GM23338 (cell line): ENCODE measurements at regions not wholly inside any gene's neighbourhood (a gene's known extent, or its start where the extent isn't known, plus 50 kb on each side); places are given as distances from the start of the nearest gene placed in this dataset.

ENCODE experiments used
- CREB1 ChIP-seq: fragments of 250-450 bp; sonication (Bioruptor Pico); IDR thresholded peaks from 2 replicates; pipeline ENCODE4 v1.5.0; 2020; ENCODE audit warnings: low read depth, mild to moderate bottlenecking, moderate library complexity
- CTCF ChIP-seq, 2 experiments: fragments of 200-600 bp in 1 of 2; sonication (generic) in 1 of 2; conservative IDR thresholded peaks; 2 replicates each; pipeline versions ENCODE4 v1.5.1 to v1.6.1; 2016 to 2017; ENCODE audit warnings: antibody characterized with exemption in 2 of 2, low read depth in 2 of 2, mild to moderate bottlenecking in 2 of 2, moderate library complexity in 1 of 2
- ETS1 ChIP-seq: IDR thresholded peaks from 2 replicates; pipeline ENCODE4 v1.6.1; 2016; ENCODE audit warnings: antibody characterized with exemption
- EZH2 ChIP-seq: fragments of 200-600 bp; sonication (generic); IDR thresholded peaks from one replicate; pipeline ENCODE4 v1.8.0; 2017; ENCODE audit warnings: antibody characterized with exemption, mild to moderate bottlenecking, low read depth; ENCODE audit not compliant: unreplicated experiment
- EZH2phosphoT487 ChIP-seq: fragments of 200-600 bp; sonication (generic); IDR thresholded peaks from one replicate; pipeline ENCODE4 v1.8.1; 2018; ENCODE audit warnings: antibody characterized with exemption; ENCODE audit not compliant: unreplicated experiment
- JUNB ChIP-seq: IDR thresholded peaks from one replicate; pipeline ENCODE4 v1.6.1; 2016; ENCODE audit warnings: antibody characterized with exemption; ENCODE audit not compliant: unreplicated experiment
- NANOG ChIP-seq: IDR thresholded peaks from 2 replicates; pipeline ENCODE4 v1.6.1; 2016; ENCODE audit warnings: antibody characterized with exemption, borderline replicate concordance
- POLR2AphosphoS5 ChIP-seq: IDR thresholded peaks from 2 replicates; pipeline ENCODE4 v1.6.1; 2016; ENCODE audit warnings: antibody characterized with exemption, low read depth
- REST ChIP-seq: IDR thresholded peaks from one replicate; pipeline ENCODE4 v1.6.1; 2018; ENCODE audit warnings: antibody characterized with exemption; ENCODE audit not compliant: unreplicated experiment
- STAT1 ChIP-seq: IDR thresholded peaks from one replicate; pipeline ENCODE4 v1.6.1; 2016; ENCODE audit warnings: antibody characterized with exemption; ENCODE audit not compliant: unreplicated experiment
- ZNF114 ChIP-seq: fragments of 250-450 bp; sonication (Bioruptor Pico); IDR thresholded peaks from 2 replicates; pipeline ENCODE4 v1.5.0; 2020; ENCODE audit warnings: mild to moderate bottlenecking, moderate library complexity
- ZNF331 ChIP-seq: fragments of 250-450 bp; sonication (Bioruptor Pico); IDR thresholded peaks from 2 replicates; pipeline ENCODE4 v1.5.0; 2020; ENCODE audit warnings: low read depth, mild to moderate bottlenecking, moderate library complexity
- TF ChIP-seq, protein P1 (sequence below): fragments of 250-450 bp; sonication (Bioruptor Pico); IDR thresholded peaks from 2 replicates; pipeline ENCODE4 v1.5.0; 2020; ENCODE audit warnings: mild to moderate bottlenecking, moderate library complexity

DNA sequence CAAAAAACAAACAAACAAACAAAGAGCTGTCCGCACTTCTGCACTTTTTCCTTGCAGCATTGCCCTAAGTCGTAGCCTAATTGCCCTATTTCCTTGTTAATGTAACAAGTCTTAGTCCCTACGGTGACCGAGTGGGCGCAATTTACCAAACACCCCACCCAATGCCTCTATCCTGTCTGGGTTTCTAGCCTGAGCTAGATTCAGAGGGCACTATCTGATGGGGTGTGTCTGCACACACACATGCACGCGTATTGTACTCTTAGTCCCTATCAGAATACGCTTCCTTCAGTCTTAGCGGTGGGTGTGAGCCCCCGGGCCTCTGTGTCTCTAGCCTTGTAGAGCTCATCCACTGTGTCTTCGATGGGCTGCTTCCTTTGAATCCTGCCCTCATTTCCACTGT is 125.9 kb upstream of the DLG1 start:
- TF ChIP-seq CTCF (conservative IDR thresholded peaks at IDR 0.05; ENCODE audit: low read depth in 2 of 2) (no peak), POLR2AphosphoS5 (no peak), EZH2 (no peak), EZH2phosphoT487 (no peak), REST (no peak), JUNB (no peak), NANOG (no peak), CREB1 (CRISPR knock-in tag) (no peak), ZNF331 (CRISPR knock-in tag) (no peak), ETS1 (no peak), STAT1 (no peak), ZNF114 (CRISPR knock-in tag) (no peak)
- TF ChIP-seq, protein P1, sequence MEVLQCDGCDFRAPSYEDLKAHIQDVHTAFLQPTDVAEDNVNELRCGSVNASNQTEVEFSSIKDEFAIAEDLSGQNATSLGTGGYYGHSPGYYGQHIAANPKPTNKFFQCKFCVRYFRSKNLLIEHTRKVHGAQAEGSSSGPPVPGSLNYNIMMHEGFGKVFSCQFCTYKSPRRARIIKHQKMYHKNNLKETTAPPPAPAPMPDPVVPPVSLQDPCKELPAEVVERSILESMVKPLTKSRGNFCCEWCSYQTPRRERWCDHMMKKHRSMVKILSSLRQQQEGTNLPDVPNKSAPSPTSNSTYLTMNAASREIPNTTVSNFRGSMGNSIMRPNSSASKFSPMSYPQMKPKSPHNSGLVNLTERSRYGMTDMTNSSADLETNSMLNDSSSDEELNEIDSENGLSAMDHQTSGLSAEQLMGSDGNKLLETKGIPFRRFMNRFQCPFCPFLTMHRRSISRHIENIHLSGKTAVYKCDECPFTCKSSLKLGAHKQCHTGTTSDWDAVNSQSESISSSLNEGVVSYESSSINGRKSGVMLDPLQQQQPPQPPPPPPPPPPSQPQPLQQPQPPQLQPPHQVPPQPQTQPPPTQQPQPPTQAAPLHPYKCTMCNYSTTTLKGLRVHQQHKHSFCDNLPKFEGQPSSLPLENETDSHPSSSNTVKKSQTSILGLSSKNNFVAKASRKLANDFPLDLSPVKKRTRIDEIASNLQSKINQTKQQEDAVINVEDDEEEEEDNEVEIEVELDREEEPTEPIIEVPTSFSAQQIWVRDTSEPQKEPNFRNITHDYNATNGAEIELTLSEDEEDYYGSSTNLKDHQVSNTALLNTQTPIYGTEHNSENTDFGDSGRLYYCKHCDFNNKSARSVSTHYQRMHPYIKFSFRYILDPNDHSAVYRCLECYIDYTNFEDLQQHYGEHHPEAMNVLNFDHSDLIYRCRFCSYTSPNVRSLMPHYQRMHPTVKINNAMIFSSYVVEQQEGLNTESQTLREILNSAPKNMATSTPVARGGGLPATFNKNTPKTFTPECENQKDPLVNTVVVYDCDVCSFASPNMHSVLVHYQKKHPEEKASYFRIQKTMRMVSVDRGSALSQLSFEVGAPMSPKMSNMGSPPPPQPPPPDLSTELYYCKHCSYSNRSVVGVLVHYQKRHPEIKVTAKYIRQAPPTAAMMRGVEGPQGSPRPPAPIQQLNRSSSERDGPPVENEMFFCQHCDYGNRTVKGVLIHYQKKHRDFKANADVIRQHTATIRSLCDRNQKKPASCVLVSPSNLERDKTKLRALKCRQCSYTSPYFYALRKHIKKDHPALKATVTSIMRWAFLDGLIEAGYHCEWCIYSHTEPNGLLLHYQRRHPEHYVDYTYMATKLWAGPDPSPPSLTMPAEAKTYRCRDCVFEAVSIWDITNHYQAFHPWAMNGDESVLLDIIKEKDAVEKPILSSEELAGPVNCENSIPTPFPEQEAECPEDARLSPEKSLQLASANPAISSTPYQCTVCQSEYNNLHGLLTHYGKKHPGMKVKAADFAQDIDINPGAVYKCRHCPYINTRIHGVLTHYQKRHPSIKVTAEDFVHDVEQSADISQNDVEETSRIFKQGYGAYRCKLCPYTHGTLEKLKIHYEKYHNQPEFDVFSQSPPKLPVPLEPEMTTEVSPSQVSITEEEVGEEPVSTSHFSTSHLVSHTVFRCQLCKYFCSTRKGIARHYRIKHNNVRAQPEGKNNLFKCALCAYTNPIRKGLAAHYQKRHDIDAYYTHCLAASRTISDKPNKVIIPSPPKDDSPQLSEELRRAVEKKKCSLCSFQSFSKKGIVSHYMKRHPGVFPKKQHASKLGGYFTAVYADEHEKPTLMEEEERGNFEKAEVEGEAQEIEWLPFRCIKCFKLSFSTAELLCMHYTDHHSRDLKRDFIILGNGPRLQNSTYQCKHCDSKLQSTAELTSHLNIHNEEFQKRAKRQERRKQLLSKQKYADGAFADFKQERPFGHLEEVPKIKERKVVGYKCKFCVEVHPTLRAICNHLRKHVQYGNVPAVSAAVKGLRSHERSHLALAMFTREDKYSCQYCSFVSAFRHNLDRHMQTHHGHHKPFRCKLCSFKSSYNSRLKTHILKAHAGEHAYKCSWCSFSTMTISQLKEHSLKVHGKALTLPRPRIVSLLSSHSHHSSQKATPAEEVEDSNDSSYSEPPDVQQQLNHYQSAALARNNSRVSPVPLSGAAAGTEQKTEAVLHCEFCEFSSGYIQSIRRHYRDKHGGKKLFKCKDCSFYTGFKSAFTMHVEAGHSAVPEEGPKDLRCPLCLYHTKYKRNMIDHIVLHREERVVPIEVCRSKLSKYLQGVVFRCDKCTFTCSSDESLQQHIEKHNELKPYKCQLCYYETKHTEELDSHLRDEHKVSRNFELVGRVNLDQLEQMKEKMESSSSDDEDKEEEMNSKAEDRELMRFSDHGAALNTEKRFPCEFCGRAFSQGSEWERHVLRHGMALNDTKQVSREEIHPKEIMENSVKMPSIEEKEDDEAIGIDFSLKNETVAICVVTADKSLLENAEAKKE (CRISPR knock-in tag), result no peak
